DND-41 (cell line): ENCODE measurements at regions not wholly inside any gene's neighbourhood (a gene's known extent, or its start where the extent isn't known, plus 50 kb on each side); places are given as distances from the start of the nearest gene placed in this dataset.

Source experiments
- ATAC-seq: fragments of 200-7000 bp; cut with Tn5 transposase; 3 replicates; pipeline ENCODE4 v1.9.1; 2021; ENCODE audit warnings: low read depth; ENCODE audit not compliant: insufficient read depth
- DNase-seq: peaks from one replicate; pipeline ENCODE4 v3.0.0-alpha.2; 2020
- H2AFZ ChIP-seq: 2 replicates; pipeline ENCODE4 v1.6.0; 2012; ENCODE audit warnings: low read depth, low read length
- H3K27ac ChIP-seq: 2 replicates; pipeline ENCODE4 v1.5.1; 2012; ENCODE audit warnings: low read length, inconsistent platforms
- H3K27me3 ChIP-seq: fragments of 200-600 bp; sonication (generic); 2 replicates; pipeline ENCODE4 v1.6.0; 2012; ENCODE audit warnings: low read length, mild to moderate bottlenecking, inconsistent platforms; ENCODE audit not compliant: insufficient read depth, poor library complexity
- H3K36me3 ChIP-seq: 2 replicates; pipeline ENCODE4 v1.5.1; 2012; ENCODE audit warnings: low read length, inconsistent platforms; ENCODE audit not compliant: insufficient read depth
- H3K4me1 ChIP-seq: 2 replicates; pipeline ENCODE4 v1.5.1; 2012; ENCODE audit warnings: mild to moderate bottlenecking, low read length; ENCODE audit not compliant: insufficient read depth
- H3K4me2 ChIP-seq: 2 replicates; pipeline ENCODE4 v1.6.0; 2012; ENCODE audit warnings: mild to moderate bottlenecking, moderate library complexity, low read length, inconsistent platforms; ENCODE audit not compliant: insufficient read depth
- H3K4me3 ChIP-seq, 2 experiments: fragments of 200-600 bp in 1 of 2; shearing (Covaris generic) in 1 of 2; 2 replicates each; pipeline ENCODE4 v1.5.1; 2012 to 2016; ENCODE audit warnings: inconsistent platforms in 2 of 2, low read length in 2 of 2, mild to moderate bottlenecking in 2 of 2, low read depth in 1 of 2, moderate library complexity in 1 of 2
- H3K79me2 ChIP-seq: 2 replicates; pipeline ENCODE4 v1.6.0; 2012; ENCODE audit warnings: low read length, inconsistent platforms; ENCODE audit not compliant: insufficient read depth
- H3K9ac ChIP-seq: 2 replicates; pipeline ENCODE4 v1.6.0; 2012; ENCODE audit warnings: low read depth, mild to moderate bottlenecking, inconsistent platforms, low read length, moderate library complexity
- H3K9me3 ChIP-seq: 2 replicates; pipeline ENCODE4 v1.5.1; 2012; ENCODE audit warnings: low read length, moderate library complexity, mild to moderate bottlenecking, inconsistent platforms; ENCODE audit not compliant: insufficient read depth, severe bottlenecking
- H4K20me1 ChIP-seq: 2 replicates; pipeline ENCODE4 v1.6.0; 2012; ENCODE audit warnings: low read length; ENCODE audit not compliant: insufficient read depth
- CTCF ChIP-seq: IDR thresholded peaks from 2 replicates; pipeline ENCODE4 v1.5.1; 2012; ENCODE audit warnings: borderline replicate concordance, low read length, moderate library complexity, mild to moderate bottlenecking; ENCODE audit not compliant: poor library complexity, severe bottlenecking; ENCODE audit errors: extremely low read depth
- EZH2 ChIP-seq: IDR thresholded peaks from 3 replicates; pipeline ENCODE4 v1.6.1; 2012; ENCODE audit warnings: borderline replicate concordance, low read depth, mild to moderate bottlenecking, moderate library complexity, low read length, inconsistent platforms; ENCODE audit not compliant: severe bottlenecking

GRCh38 chr1:2874607-2875480 lies 73.4 kb upstream of the TTC34 start:
- no peak overlapping the region for H3K4me2 ChIP-seq
- no peak overlapping the region for H3K4me3 ChIP-seq
- peaks cover 4% of the 10 kb centered on the region; the same call in 1 of the 2 replicates for H4K20me1 ChIP-seq
- no peaks in the 10 kb centered on the region for H3K79me2 ChIP-seq
- H3K27me3 ChIP-seq, result no peaks in the 10 kb centered on the region
- no peak overlapping the region for H2AFZ ChIP-seq
- ATAC-seq (no peak), DNase-seq (no peak)
- H3K36me3 ChIP-seq, result no peaks in the 10 kb centered on the region
- no peak overlapping the region for H3K9ac ChIP-seq
- H3K4me1 ChIP-seq, result no peaks in the 10 kb centered on the region
- H3K27ac ChIP-seq, result no peak overlapping the region
- TF ChIP-seq CTCF, result no peak
- TF ChIP-seq EZH2, result no peak
- peaks cover 10% of the 10 kb centered on the region for H3K9me3 ChIP-seq

GRCh38 chr1:2875707-2876561 lies 74.4 kb upstream of the TTC34 start:
- Histone ChIP-seq H3K4me1 (no peaks in the 10 kb centered on the region), H3K4me3 (no peak overlapping the region), H3K4me2 (no peak overlapping the region), H3K79me2 (no peaks in the 10 kb centered on the region), H4K20me1 (peaks cover 7% of the 10 kb centered on the region; the same call in 1 of the 2 replicates), H3K27ac (no peak overlapping the region), H3K9ac (no peak overlapping the region), H3K27me3 (no peaks in the 10 kb centered on the region), H3K9me3 (peaks cover 6% of the 10 kb centered on the region), H2AFZ (no peak overlapping the region), H3K36me3 (no peaks in the 10 kb centered on the region)
- no peak for DNase-seq
- TF ChIP-seq EZH2 (no peak), CTCF (no peak)
- no peak for ATAC-seq

GRCh38 chr1:2876846-2877245 lies 75.4 kb upstream of the TTC34 start:
- DNase-seq, result no peak

More at GRCh38 chr1:2876846-2877245, 75.4 kb upstream of the TTC34 start:
- H3K9me3 ChIP-seq, result no peaks in the 10 kb centered on the region
- no peaks in the 10 kb centered on the region for H3K4me1 ChIP-seq
- no peak for ATAC-seq
- H3K4me3 ChIP-seq, result no peak overlapping the region
- no peaks in the 10 kb centered on the region for H3K79me2 ChIP-seq
- no peak overlapping the region for H2AFZ ChIP-seq
- H3K9ac ChIP-seq, result no peak overlapping the region
- no peaks in the 10 kb centered on the region for H3K36me3 ChIP-seq
- no peak overlapping the region for H3K27ac ChIP-seq
- no peak overlapping the region for H3K4me2 ChIP-seq
- TF ChIP-seq EZH2, result no peak
- TF ChIP-seq CTCF, result no peak
- H3K27me3 ChIP-seq, result no peaks in the 10 kb centered on the region
- peaks cover 7% of the 10 kb centered on the region; the same call in 1 of the 2 replicates for H4K20me1 ChIP-seq
